CD4-positive, CD25-positive, alpha-beta regulatory T cell (primary cell): ENCODE measurements at regions not wholly inside any gene's neighbourhood (a gene's known extent, or its start where the extent isn't known, plus 50 kb on each side); places are given as distances from the start of the nearest gene placed in this dataset.

Source experiments
- ATAC-seq, 2 donors: fragments of 150-1000 bp; cut with Tn5 transposase; one replicate each; pipeline ENCODE4 v1.10.0; 2021; ENCODE audit warnings: low read depth in 2 of 2, moderate number of reproducible peaks in 2 of 2, moderate library complexity in 1 of 2
- DNase-seq, 3 donors: peaks; one replicate each; pipeline versions ENCODE4 v3.0.0 to v3.0.0-alpha.2; 2012 to 2022; ENCODE audit warnings: mixed read lengths in 1 of 3
- H3K27ac ChIP-seq: one replicate; pipeline ENCODE4 v1.7.0; 2013; ENCODE audit warnings: mild to moderate bottlenecking, low read length; ENCODE audit not compliant: insufficient read depth, poor library complexity, severe bottlenecking
- H3K27me3 ChIP-seq: one replicate; pipeline ENCODE4 v1.7.0; 2013; ENCODE audit warnings: low read length; ENCODE audit not compliant: control insufficient read depth, insufficient read depth
- H3K36me3 ChIP-seq: one replicate; pipeline ENCODE4 v1.7.0; 2013; ENCODE audit warnings: mild to moderate bottlenecking, low read length, moderate library complexity; ENCODE audit not compliant: control insufficient read depth, insufficient read depth
- H3K4me1 ChIP-seq: 2 replicates; pipeline ENCODE4 v1.7.0; 2013; ENCODE audit warnings: mild to moderate bottlenecking, low read length; ENCODE audit not compliant: insufficient read depth, control insufficient read depth, poor library complexity, severe bottlenecking
- H3K4me3 ChIP-seq: one replicate; pipeline ENCODE4 v1.7.0; 2013; ENCODE audit warnings: low read depth, mild to moderate bottlenecking, low read length, moderate library complexity
- H3K9me3 ChIP-seq, 2 experiments: 1 replicate in 1 of 2; 2 replicates in 1 of 2; pipeline ENCODE4 v1.7.0; 2013; ENCODE audit warnings: low read length in 2 of 2, mild to moderate bottlenecking in 1 of 2, moderate library complexity in 1 of 2; ENCODE audit not compliant: control insufficient read depth in 2 of 2
- H3K27ac Mint-ChIP-seq, 3 donors: one replicate each; pipeline ENCODE4 v1.8.0; 2020 to 2022; ENCODE audit warnings: mild to moderate bottlenecking in 3 of 3, mixed read lengths in 3 of 3, moderate library complexity in 2 of 3
- H3K27me3 Mint-ChIP-seq: one replicate; pipeline ENCODE4 v1.8.0; 2022; ENCODE audit warnings: mild to moderate bottlenecking, mixed read lengths
- H3K36me3 Mint-ChIP-seq: one replicate; pipeline ENCODE4 v1.8.0; 2020; ENCODE audit warnings: mixed read lengths
- H3K4me1 Mint-ChIP-seq, 4 donors: one replicate each; pipeline ENCODE4 v1.8.0; 2020 to 2022; ENCODE audit warnings: mixed read lengths in 4 of 4, mild to moderate bottlenecking in 1 of 4
- H3K4me3 Mint-ChIP-seq, 4 donors: one replicate each; pipeline ENCODE4 v1.8.0; 2020 to 2022; ENCODE audit warnings: mild to moderate bottlenecking in 4 of 4, mixed read lengths in 4 of 4, moderate library complexity in 3 of 4
- H3K9me3 Mint-ChIP-seq, 7 donors: one replicate each; pipeline ENCODE4 v1.8.0; 2020 to 2022; ENCODE audit warnings: mixed read lengths in 7 of 7, mild to moderate bottlenecking in 3 of 7, moderate library complexity in 2 of 7

DNA sequence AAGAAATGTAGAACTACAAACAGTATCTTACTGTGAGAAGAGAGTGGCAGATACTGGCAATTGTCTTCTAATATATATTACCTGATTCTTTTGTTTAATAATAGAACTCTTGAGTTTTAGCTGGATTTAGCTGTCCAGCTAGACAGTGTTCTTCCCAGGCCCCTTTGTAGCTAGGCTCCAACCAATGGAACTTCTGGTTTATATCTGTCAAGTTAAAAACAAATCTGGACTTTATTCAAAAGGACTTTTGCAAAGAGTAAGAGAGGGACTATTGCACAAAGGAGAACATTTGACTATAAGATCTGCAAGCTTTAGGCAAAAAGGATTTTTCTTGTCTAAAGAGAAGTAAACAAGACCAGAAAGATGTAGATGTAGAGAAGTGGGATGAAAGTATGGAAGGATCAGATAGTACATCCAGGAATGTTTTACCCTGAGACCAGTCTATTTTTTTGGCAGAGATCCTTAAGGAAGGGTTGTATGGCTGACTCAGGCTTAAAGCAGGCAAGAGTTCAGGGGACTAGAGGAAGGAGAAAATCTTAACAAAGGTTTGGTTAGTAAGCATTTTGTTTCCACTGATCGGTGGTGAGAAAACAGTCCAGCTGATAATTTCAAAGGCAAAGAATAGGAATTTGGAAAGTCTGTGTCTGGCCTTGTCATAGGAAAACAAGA is 111.1 kb upstream of the PLEKHA5 start:
- H3K27me3 ChIP-seq, result no peaks in the 10 kb centered on the region
- Mint-ChIP-seq H3K27me3 (no peaks in the 10 kb centered on the region), H3K27ac (no peak overlapping the region), H3K4me3 (no peak overlapping the region), H3K4me1 (no peaks in the 10 kb centered on the region), H3K9me3 (peaks cover 0 to 6% (median 1%) of the 10 kb centered on the region in 7 donors), H3K36me3 (no peaks in the 10 kb centered on the region)
- no peak overlapping the region for H3K4me3 ChIP-seq
- H3K36me3 ChIP-seq, result no peaks in the 10 kb centered on the region
- no peak for DNase-seq
- no peak for ATAC-seq
- H3K9me3 ChIP-seq, result no peaks in the 10 kb centered on the region
- no peaks in the 10 kb centered on the region for H3K4me1 ChIP-seq
- H3K27ac ChIP-seq, result no peak overlapping the region

DNA sequence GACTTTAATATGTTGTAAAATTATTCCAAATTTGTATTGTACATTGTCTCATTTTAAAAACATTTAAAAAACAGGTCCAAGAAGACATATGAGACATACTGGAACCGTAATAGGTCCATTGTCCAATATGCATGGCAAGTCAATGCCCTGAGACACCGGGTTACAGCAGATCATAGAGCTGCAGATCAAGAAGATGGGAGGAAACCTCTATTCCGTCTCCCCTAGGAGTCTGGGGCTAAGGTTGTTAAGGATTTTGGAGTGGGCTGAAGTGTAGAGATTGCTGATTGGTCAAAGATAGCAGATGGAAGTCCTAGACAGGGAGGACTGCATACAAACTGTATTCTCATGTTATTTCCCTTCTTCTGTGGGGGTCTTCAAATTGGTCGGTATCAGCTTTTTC is 108.3 kb upstream of the PLEKHA5 start:
- no peak overlapping the region for H3K4me3 ChIP-seq
- no peaks in the 10 kb centered on the region for H3K9me3 ChIP-seq
- Mint-ChIP-seq H3K4me3 (no peak overlapping the region), H3K36me3 (no peaks in the 10 kb centered on the region), H3K4me1 (no peaks in the 10 kb centered on the region), H3K9me3 (peaks cover 0 to 4% (median 0%) of the 10 kb centered on the region in 7 donors), H3K27ac (no peak overlapping the region), H3K27me3 (no peaks in the 10 kb centered on the region)
- no peak overlapping the region for H3K27ac ChIP-seq
- H3K4me1 ChIP-seq, result no peaks in the 10 kb centered on the region
- ATAC-seq (no peak), DNase-seq (no peak)
- H3K27me3 ChIP-seq, result no peaks in the 10 kb centered on the region
- H3K36me3 ChIP-seq, result no peaks in the 10 kb centered on the region

DNA sequence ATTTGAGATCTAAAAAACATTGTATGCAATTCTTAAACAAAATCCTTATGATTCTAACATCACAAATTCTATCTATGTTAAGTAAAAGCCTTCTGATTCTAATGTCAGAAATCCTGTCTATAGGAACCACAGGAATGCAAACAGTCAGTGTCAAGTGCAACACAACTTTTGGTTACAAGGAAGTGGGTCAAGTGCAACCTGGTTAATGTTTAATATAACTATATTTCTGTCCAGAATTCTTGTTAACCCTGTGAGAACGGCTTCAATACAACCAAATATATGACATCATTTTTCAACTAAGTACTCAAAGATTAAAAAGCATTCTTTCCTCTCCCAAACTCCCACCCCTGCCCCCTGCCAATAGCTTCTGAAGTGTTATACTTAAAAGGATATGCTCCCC is 107.9 kb upstream of the PLEKHA5 start:
- H3K9me3 ChIP-seq, result no peaks in the 10 kb centered on the region
- H3K27ac Mint-ChIP-seq, result no peak overlapping the region
- H3K27me3 Mint-ChIP-seq, result no peaks in the 10 kb centered on the region
- H3K4me1 ChIP-seq, result no peaks in the 10 kb centered on the region
- no peak overlapping the region for H3K4me3 ChIP-seq
- no peaks in the 10 kb centered on the region for H3K4me1 Mint-ChIP-seq
- no peaks in the 10 kb centered on the region for H3K36me3 Mint-ChIP-seq
- peaks cover 0 to 4% (median 0%) of the 10 kb centered on the region in 7 donors for H3K9me3 Mint-ChIP-seq
- no peak overlapping the region for H3K4me3 Mint-ChIP-seq
- ATAC-seq, result no peak
- no peak for DNase-seq
- no peaks in the 10 kb centered on the region for H3K27me3 ChIP-seq
- H3K27ac ChIP-seq, result no peak overlapping the region
- no peaks in the 10 kb centered on the region for H3K36me3 ChIP-seq

DNA sequence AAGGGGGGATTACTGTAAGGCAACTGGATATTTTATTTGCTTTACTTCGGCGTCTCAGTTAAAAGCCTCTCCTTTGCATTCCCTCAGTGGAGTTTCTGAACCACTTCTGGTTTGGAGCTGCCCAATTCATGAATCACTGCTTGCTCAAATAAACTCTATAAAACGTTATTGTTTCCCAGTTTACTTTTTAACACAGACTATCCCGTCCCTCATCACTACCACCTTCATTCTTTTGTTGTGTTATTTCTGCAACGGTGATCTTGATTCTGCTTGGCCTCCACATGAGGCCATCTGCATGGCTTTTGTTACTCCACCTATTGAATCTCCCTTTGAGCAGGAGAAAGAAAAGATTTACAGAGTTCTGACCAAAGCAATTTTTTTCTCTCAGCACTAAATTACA is 104.0 kb upstream of the PLEKHA5 start:
- Mint-ChIP-seq H3K4me3 (no peak overlapping the region), H3K4me1 (no peaks in the 10 kb centered on the region), H3K27ac (no peak overlapping the region), H3K36me3 (no peaks in the 10 kb centered on the region), H3K9me3 (peaks cover 0 to 2% (median 0%) of the 10 kb centered on the region in 7 donors), H3K27me3 (no peaks in the 10 kb centered on the region)
- H3K36me3 ChIP-seq, result no peaks in the 10 kb centered on the region
- no peak overlapping the region for H3K4me3 ChIP-seq
- H3K27me3 ChIP-seq, result no peaks in the 10 kb centered on the region
- H3K9me3 ChIP-seq, result no peaks in the 10 kb centered on the region
- ATAC-seq (no peak), DNase-seq (no peak)
- H3K4me1 ChIP-seq, result no peaks in the 10 kb centered on the region
- H3K27ac ChIP-seq, result no peak overlapping the region

DNA sequence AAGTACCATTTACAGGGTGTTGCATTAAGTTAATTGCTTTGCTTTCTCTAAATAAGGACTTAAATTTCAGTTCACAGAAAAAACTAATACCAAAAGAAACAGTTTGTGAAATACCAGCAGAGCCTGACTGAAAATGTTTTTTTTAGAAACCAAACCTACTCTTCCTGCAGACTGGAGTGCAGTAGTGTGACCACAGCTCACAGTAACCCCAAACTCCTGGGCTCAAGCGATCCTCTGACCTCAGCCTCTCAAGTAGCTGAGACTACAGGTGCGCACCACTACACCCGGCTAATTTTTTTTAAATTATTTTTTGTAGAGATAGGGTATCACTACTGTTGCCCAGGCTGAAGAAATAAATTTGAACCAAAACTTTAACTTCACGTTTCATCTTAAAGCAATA is 103.5 kb upstream of the PLEKHA5 start:
- no peak overlapping the region for H3K27ac Mint-ChIP-seq
- no peaks in the 10 kb centered on the region for H3K4me1 Mint-ChIP-seq
- no peaks in the 10 kb centered on the region for H3K36me3 Mint-ChIP-seq
- Histone ChIP-seq H3K36me3 (no peaks in the 10 kb centered on the region), H3K27me3 (no peaks in the 10 kb centered on the region), H3K9me3 (no peaks in the 10 kb centered on the region), H3K4me1 (no peaks in the 10 kb centered on the region), H3K4me3 (no peak overlapping the region), H3K27ac (no peak overlapping the region)
- H3K4me3 Mint-ChIP-seq, result no peak overlapping the region
- ATAC-seq (no peak), DNase-seq (no peak)
- H3K27me3 Mint-ChIP-seq, result no peaks in the 10 kb centered on the region
- H3K9me3 Mint-ChIP-seq, result peaks cover 0 to 5% (median 2%) of the 10 kb centered on the region in 7 donors

DNA sequence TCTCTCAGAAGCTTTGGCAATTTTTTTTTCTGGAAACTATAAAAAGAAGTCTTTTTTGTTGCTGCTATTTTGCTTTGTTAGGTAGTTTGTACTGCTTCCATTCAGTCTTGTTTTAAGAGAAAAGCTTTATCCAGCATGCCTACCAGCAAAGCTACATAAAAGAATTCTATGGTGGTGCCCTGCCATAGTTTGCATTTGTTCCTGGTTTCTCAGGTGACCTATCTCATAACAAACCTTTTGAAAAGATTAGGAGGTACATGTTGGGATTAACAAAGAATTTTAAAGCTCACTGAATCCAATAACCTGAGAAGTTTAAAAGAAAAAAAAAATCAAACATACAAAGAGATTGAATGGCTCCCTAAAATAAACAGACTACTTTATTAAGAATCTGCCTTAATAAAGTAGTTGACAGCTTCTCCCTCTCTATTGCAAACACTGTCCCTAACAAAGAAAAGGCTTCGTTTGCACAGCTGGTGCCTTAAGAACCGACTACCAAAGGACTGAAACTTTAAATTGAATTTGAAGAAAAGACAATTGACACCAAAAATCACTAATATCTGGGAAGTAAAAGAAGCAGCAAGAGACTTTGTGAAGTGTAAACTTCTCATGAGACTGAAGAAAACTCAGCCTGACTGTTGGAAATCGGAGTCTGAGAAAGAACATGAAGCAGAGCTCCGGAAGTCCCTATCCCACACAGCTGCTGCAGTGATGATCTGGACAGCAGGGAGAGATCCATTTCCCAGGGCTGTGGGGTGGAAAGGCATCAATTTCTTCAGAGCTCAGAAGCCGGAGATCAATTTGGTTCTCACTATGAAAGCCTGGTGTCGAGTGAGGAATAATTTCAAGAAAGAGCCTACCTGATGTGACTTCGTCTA is 102.7 kb upstream of the PLEKHA5 start:
- no peaks in the 10 kb centered on the region for H3K36me3 Mint-ChIP-seq
- no peaks in the 10 kb centered on the region for H3K4me1 ChIP-seq

DNA sequence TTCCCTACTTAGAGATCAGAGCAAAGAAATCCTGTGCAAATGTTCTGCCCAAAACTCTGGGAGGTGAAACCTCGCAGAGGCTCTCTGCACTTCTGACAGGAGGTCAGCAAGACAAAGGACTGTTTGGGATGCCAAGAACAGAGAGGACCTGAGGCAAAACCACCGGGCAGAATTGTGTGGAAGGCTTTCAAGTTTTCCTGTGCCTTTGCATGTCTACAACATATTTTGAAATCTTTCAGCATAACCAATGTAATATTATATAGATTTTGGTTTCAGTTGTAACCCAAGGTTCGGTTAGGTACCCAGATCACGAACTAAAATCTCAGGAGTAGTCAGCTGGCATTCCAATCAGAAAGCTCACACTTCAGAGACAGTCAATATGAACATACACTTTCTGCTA is 99.4 kb upstream of the PLEKHA5 start:
- no peak overlapping the region for H3K4me3 ChIP-seq
- Mint-ChIP-seq H3K9me3 (peaks cover 0 to 23% (median 3%) of the 10 kb centered on the region in 7 donors), H3K4me1 (no peaks in the 10 kb centered on the region), H3K4me3 (no peak overlapping the region), H3K27me3 (no peaks in the 10 kb centered on the region), H3K36me3 (no peaks in the 10 kb centered on the region), H3K27ac (no peak overlapping the region)
- H3K4me1 ChIP-seq, result no peaks in the 10 kb centered on the region
- H3K36me3 ChIP-seq, result no peaks in the 10 kb centered on the region
- peaks cover 0 to 7% of the 10 kb centered on the region in 2 experiments for H3K9me3 ChIP-seq
- H3K27me3 ChIP-seq, result no peaks in the 10 kb centered on the region
- ATAC-seq (no peak), DNase-seq (no peak)
- H3K27ac ChIP-seq, result no peak overlapping the region

More for the DNA sequence above, 102.7 kb upstream of the PLEKHA5 start:
- no peaks in the 10 kb centered on the region for H3K4me1 Mint-ChIP-seq
- Histone ChIP-seq H3K27me3 (no peaks in the 10 kb centered on the region), H3K36me3 (no peaks in the 10 kb centered on the region), H3K27ac (no peak overlapping the region), H3K4me3 (no peak overlapping the region), H3K9me3 (no peaks in the 10 kb centered on the region)
- H3K27ac Mint-ChIP-seq, result no peak overlapping the region
- H3K27me3 Mint-ChIP-seq, result no peaks in the 10 kb centered on the region
- no peak for ATAC-seq
- H3K4me3 Mint-ChIP-seq, result no peak overlapping the region
- peaks cover 0 to 6% (median 2%) of the 10 kb centered on the region in 7 donors for H3K9me3 Mint-ChIP-seq
- DNase-seq, result no peak
